ENCODE measurements at regions not wholly inside any gene's neighbourhood (a gene's known extent, or its start where the extent isn't known, plus 50 kb on each side); places are given as distances from the start of the nearest gene placed in this dataset.
"Not testable (repeated sequence)": the region's sequence is repeated elsewhere in the genome, so short reads cannot be mapped to it uniquely, and the experiment has no call there.

GRCh38 chr5:163706053-163706771 lies 200.8 kb downstream of the MAT2B start:
- no peak for DNase-seq

- DNase-seq = no peak
These were observed 206.6 kb downstream of the MAT2B start for GRCh38 chr5:163712011-163712410.

- DNase-seq = no peak
These were observed 212.9 kb downstream of the MAT2B start for GRCh38 chr5:163718272-163718671.

- DNase-seq = no peak
These were observed 218.9 kb downstream of the MAT2B start for GRCh38 chr5:163724305-163724704.

GRCh38 chr5:163727028-163727427 lies 221.6 kb downstream of the MAT2B start:
- DNase-seq = no peak

GRCh38 chr5:163730206-163730756 lies 224.9 kb downstream of the MAT2B start:
- DNase-seq = no peak

GRCh38 chr5:163731256-163731655 lies 225.8 kb downstream of the MAT2B start:
- DNase-seq = no peak

GRCh38 chr5:163735069-163735468 lies 229.7 kb downstream of the MAT2B start:
- no peak for DNase-seq

GRCh38 chr5:163747586-163747985 lies 242.2 kb downstream of the MAT2B start:
- DNase-seq = no peak

- no peak for DNase-seq
These were observed 243.5 kb downstream of the MAT2B start for GRCh38 chr5:163748934-163749333.

GRCh38 chr5:163750415-163750814 lies 245.0 kb downstream of the MAT2B start:
- not testable (repeated sequence) for DNase-seq

GRCh38 chr5:163755505-163755904 lies 250.1 kb downstream of the MAT2B start:
- DNase-seq = no peak

- DNase-seq = no peak
These were observed 250.8 kb downstream of the MAT2B start for GRCh38 chr5:163756170-163756569.

- no peak for DNase-seq
These were observed 251.9 kb downstream of the MAT2B start for GRCh38 chr5:163757344-163757743.

- no peak for DNase-seq
These were observed 252.9 kb downstream of the MAT2B start for GRCh38 chr5:163758283-163758711.

- DNase-seq = no peak
These were observed 253.7 kb downstream of the MAT2B start for GRCh38 chr5:163759000-163759704.

- DNase-seq = no peak
These were observed 255.1 kb downstream of the MAT2B start for GRCh38 chr5:163760498-163760897.

GRCh38 chr5:163766936-163767670 lies 261.7 kb downstream of the MAT2B start:
- DNase-seq = no peak

GRCh38 chr5:163770625-163771024 lies 265.2 kb downstream of the MAT2B start:
- DNase-seq = no peak

- no peak for DNase-seq
These were observed 266.8 kb downstream of the MAT2B start for GRCh38 chr5:163772241-163772640.

GRCh38 chr5:163772644-163773043 lies 267.2 kb downstream of the MAT2B start:
- no peak for DNase-seq

GRCh38 chr5:163773226-163773625 lies 267.8 kb downstream of the MAT2B start:
- no peak for DNase-seq

GRCh38 chr5:163789870-163790269 lies 284.5 kb downstream of the MAT2B start:
- no peak for DNase-seq

- no peak for DNase-seq
These were observed 285.1 kb downstream of the MAT2B start for GRCh38 chr5:163790497-163790896.

Measured in NCI-H1092 treated with DMSO at 0.1 percent for 48 hours (cell line).